Ovary (tissue), 7 donors: ENCODE measurements at regions not wholly inside any gene's neighbourhood (a gene's known extent, or its start where the extent isn't known, plus 50 kb on each side); places are given as distances from the start of the nearest gene placed in this dataset.
A peak's percentile ranks its signal among the peaks of the same experiment; 100 is the strongest.

Experiments
- DNase-seq, 5 donors: peaks; one replicate each; pipeline ENCODE4 v3.0.0-alpha.2; 2019 to 2020
- H3K27ac ChIP-seq, 2 donors: fragments of 200-600 bp; one replicate each; pipeline versions ENCODE4 v1.5.1 to v1.8.0; 2019 to 2022
- H3K27me3 ChIP-seq: fragments of 200-600 bp; one replicate; pipeline ENCODE4 v1.8.0; 2022
- H3K36me3 ChIP-seq: fragments of 200-600 bp; sonication (generic); one replicate; pipeline ENCODE4 v1.5.1; 2019
- H3K4me1 ChIP-seq: one replicate; pipeline ENCODE4 v1.8.1; 2013; ENCODE audit warnings: mild to moderate bottlenecking, moderate library complexity; ENCODE audit not compliant: insufficient read depth
- H3K4me3 ChIP-seq: fragments of 200-600 bp; sonication (generic); one replicate; pipeline ENCODE4 v1.5.1; 2017
- H3K9me3 ChIP-seq, 2 donors: fragments of 200-600 bp in 1 of 2; sonication (generic) in 1 of 2; one replicate each; pipeline versions ENCODE4 v1.5.1 to v1.8.1; 2013 to 2019; ENCODE audit warnings: mild to moderate bottlenecking in 1 of 2, moderate library complexity in 1 of 2
- CTCF ChIP-seq, 3 donors: fragments of 450-650 bp in 2 of 3; fragments of 200-600 bp in 1 of 3; IDR thresholded peaks; one replicate each; pipeline versions ENCODE4 v1.5.1 to v1.8.0; 2016 to 2022; ENCODE audit warnings: antibody characterized with exemption in 3 of 3, mild to moderate bottlenecking in 1 of 3
- EP300 ChIP-seq: sonication (generic); formaldehyde crosslinking; IDR thresholded peaks from one replicate; pipeline ENCODE4 v1.6.1; 2017; ENCODE audit warnings: antibody characterized with exemption
- POLR2A ChIP-seq: fragments of 450-650 bp; IDR thresholded peaks from one replicate; pipeline ENCODE4 v1.6.1; 2017; ENCODE audit warnings: antibody characterized with exemption, mild to moderate bottlenecking, moderate library complexity
- WGBS, 3 donors: extraction: QIAGEN DNeasy Blood & Tissue Kit in 1 of 3; methylation state at CpG; one replicate each; pipeline versions ENCODE4 v1.1.5 to v1.1.7; 2013 to 2017; 5-methylcytosine and 5-hydroxymethylcytosine counted together
- intact Hi-C, 4 donors: fragments of 100-400 bp; cut with DNase I; formaldehyde crosslinking; loops; one replicate each; pipeline versions ENCODE4 v1.11.0 to v1.15.1; 2022 to 2023
- donor health status: DM: no; HTN: no; CAD: no; lungs with moderate emphysema.
- donor health status: DM: no; HTN: no; CAD: no.
- donor health status: Bipolar disorder and iron deficiency.
- donor health status: DM: no; HTN: no; CAD: no.
- donor health status: DM: yes; HTN: yes; CAD: no.

- Histone ChIP-seq H3K4me3 (no peak overlapping the region), H3K36me3 (no peaks in the 10 kb centered on the region), H3K27me3 (no peaks in the 10 kb centered on the region), H3K9me3 (no peaks in the 10 kb centered on the region), H3K27ac (no peak overlapping the region), H3K4me1 (peaks cover 2% of the 10 kb centered on the region)
- no peak for DNase-seq
- intact Hi-C loops = no loop called here
- TF ChIP-seq CTCF (IDR thresholded peaks at IDR 0.05) (no peak), EP300 (no peak), POLR2A (no peak)
These were observed 83.0 kb upstream of the RIOK2 start for GRCh38 chr5:97266076-97266475.

- H3K4me1 ChIP-seq = peaks cover 2% of the 10 kb centered on the region
- TF ChIP-seq POLR2A = no peak
- no peak for TF ChIP-seq CTCF (IDR thresholded peaks at IDR 0.05)
- TF ChIP-seq EP300 = no peak
- no peaks in the 10 kb centered on the region for H3K36me3 ChIP-seq
- peak; percentile 30 to 80 (median 48) for DNase-seq
- H3K9me3 ChIP-seq = no peaks in the 10 kb centered on the region
- 19 to 23% (median 22%) methylated on average over 5 of the region's 5 CpGs for WGBS, 3 donors
- H3K27me3 ChIP-seq = no peaks in the 10 kb centered on the region
- H3K27ac ChIP-seq = no peak overlapping the region
- intact Hi-C loops = no loop called here
- no peak overlapping the region for H3K4me3 ChIP-seq
These were observed 83.5 kb upstream of the RIOK2 start for GRCh38 chr5:97266576-97266975.

GRCh38 chr5:97267767-97268166 is 84.7 kb upstream of the RIOK2 start:
- no peak overlapping the region for H3K27ac ChIP-seq

GRCh38 chr5:97276474-97277120 is 93.5 kb upstream of the RIOK2 start:
- no peak for DNase-seq
- TF ChIP-seq POLR2A (no peak), CTCF (IDR thresholded peaks at IDR 0.05) (no peak), EP300 (no peak)
- whole genome bisulfite sequencing, 3 donors = 31 to 74% (median 65%) methylated on average over 3 of the region's 3 CpGs
- Histone ChIP-seq H3K36me3 (no peaks in the 10 kb centered on the region), H3K27ac (no peak overlapping the region), H3K4me1 (no peaks in the 10 kb centered on the region), H3K9me3 (no peaks in the 10 kb centered on the region), H3K27me3 (no peaks in the 10 kb centered on the region), H3K4me3 (no peak overlapping the region)
- intact Hi-C loops = no loop called here

More at GRCh38 chr5:97267767-97268166, 84.7 kb upstream of the RIOK2 start:
- no peaks in the 10 kb centered on the region for H3K9me3 ChIP-seq
- peaks cover 2% of the 10 kb centered on the region for H3K4me1 ChIP-seq
- TF ChIP-seq EP300 = no peak
- TF ChIP-seq POLR2A = no peak
- no peak for TF ChIP-seq CTCF (IDR thresholded peaks at IDR 0.05)
- 75 to 83% (median 79%) methylated on average over 3 of the region's 3 CpGs for WGBS, 3 donors
- intact Hi-C loops = no loop called here
- H3K36me3 ChIP-seq = no peaks in the 10 kb centered on the region
- H3K4me3 ChIP-seq = no peak overlapping the region
- H3K27me3 ChIP-seq = no peaks in the 10 kb centered on the region
- DNase-seq = no peak
